ENCODE measurements at regions not wholly inside any gene's neighbourhood (a gene's known extent, or its start where the extent isn't known, plus 50 kb on each side); places are given as distances from the start of the nearest gene placed in this dataset.
"Not testable (repeated sequence)": the region's sequence is repeated elsewhere in the genome, so short reads cannot be mapped to it uniquely, and the experiment has no call there.

DNA sequence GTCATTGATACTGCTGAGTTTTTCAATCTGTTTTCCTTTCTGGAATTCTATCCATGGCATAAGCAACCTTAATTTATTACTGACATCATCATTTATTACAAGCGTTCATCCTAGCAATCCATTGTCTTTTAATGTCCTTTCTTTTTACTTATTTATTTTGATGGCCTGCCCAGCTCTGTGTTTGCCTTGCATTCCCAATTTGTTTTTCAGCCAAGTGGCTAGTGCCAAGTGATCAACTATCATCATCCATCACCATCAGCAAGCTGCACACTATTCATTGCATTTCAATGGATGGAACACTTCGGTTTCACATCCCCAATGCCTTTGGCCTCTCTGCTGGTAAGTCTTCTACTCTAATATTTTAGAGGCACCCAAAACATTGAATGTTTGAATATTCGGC is 831.7 kb upstream of the EPHA5 start:
- H3K4me1 ChIP-seq (ENCODE audit: control insufficient read depth, low read depth, low read length) = no peaks in the 10 kb centered on the region
- no peaks in the 10 kb centered on the region for H3K27me3 ChIP-seq (ENCODE audit: control insufficient read depth, insufficient read depth, low read length)
- no peak overlapping the region for H3K9ac ChIP-seq (ENCODE audit: low read length)
- H3K9me3 ChIP-seq (ENCODE audit: control insufficient read depth, low read depth, low read length) = no peaks in the 10 kb centered on the region
- no peak overlapping the region for H3K4me3 ChIP-seq (ENCODE audit: low read length)
- no peaks in the 10 kb centered on the region for H3K36me3 ChIP-seq (ENCODE audit: control insufficient read depth, low read depth, low read length)
- H3K27ac ChIP-seq (ENCODE audit: low read length) = no peak overlapping the region

DNA sequence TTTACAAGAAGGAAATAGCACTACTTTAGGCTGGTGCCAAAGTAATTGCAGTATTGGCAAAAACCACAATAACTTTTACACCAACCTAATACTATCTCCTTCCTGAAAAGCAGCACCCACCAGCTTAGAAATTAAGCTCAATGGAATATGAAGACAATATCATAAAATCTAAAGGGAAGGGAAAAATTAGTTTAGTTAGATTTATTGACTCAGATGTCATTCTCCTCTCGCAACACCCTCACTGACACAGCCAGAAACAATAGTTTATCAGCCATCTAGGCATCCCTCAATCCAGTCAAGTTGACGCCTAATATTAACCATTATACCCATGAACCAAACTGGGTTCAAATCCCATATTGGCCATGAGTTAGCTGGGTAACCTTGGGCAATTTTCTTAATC is 820.4 kb upstream of the EPHA5 start:
- Histone ChIP-seq H3K27ac (ENCODE audit: low read length) (no peak overlapping the region), H3K9ac (ENCODE audit: low read length) (no peak overlapping the region), H3K36me3 (ENCODE audit: control insufficient read depth, low read depth, low read length) (no peaks in the 10 kb centered on the region), H3K27me3 (ENCODE audit: control insufficient read depth, insufficient read depth, low read length) (no peaks in the 10 kb centered on the region), H3K4me1 (ENCODE audit: control insufficient read depth, low read depth, low read length) (no peaks in the 10 kb centered on the region), H3K9me3 (ENCODE audit: control insufficient read depth, low read depth, low read length) (no peaks in the 10 kb centered on the region), H3K4me3 (ENCODE audit: low read length) (no peak overlapping the region)

DNA sequence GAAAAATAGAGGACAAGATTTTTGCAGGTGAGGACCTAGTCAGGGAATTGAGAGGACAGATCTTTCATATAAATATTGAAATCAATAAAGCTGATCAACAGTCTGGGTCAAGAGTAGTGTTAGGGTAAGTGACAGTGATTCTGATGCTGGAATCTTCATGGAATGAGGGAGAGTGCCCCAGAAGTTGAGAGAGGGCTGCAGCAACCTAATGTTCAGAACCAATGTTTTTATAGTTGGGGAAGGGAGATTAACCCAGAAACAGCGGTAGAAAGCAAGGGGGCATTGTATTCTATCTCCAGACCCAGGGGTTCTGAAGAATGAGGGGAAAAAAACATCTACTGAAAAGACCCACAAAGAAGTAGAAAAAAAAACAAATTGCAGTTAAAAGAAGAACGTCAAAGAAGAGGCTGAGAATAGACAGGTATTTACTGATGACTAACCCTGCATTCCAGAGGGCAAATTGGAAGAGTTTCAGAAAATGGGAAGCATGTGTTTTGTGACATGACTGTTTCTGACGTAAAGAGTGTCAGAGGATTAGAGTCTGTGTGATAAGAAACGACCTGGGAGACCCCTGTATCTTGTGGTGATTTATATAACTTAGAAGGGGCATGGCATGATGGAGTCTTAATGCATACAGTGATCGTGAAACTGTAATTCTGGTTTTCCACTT is 819.6 kb upstream of the EPHA5 start:
- Histone ChIP-seq H3K36me3 (ENCODE audit: control insufficient read depth, low read depth, low read length) (no peaks in the 10 kb centered on the region), H3K27me3 (ENCODE audit: control insufficient read depth, insufficient read depth, low read length) (no peaks in the 10 kb centered on the region), H3K27ac (ENCODE audit: low read length) (no peak overlapping the region), H3K4me1 (ENCODE audit: control insufficient read depth, low read depth, low read length) (no peaks in the 10 kb centered on the region), H3K4me3 (ENCODE audit: low read length) (no peak overlapping the region), H3K9me3 (ENCODE audit: control insufficient read depth, low read depth, low read length) (no peaks in the 10 kb centered on the region), H3K9ac (ENCODE audit: low read length) (no peak overlapping the region)

DNA sequence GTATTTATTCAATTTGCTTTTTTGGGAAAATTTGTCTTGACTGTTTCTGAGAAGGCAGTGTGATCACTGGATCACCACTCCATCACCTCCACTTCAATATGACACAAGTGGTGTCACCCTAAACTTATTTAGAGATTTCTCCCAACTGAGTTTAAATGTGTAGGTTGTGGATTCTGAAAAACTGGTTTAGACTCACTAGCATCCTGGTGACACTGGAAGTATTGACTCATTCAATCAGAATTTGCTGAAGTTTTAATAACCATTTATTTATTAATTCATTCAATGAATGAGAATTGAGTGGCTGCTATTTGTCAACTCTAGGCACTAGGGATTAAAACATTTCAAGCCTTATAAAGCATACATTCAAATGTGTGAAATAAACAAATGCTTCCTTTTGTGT is 819.1 kb upstream of the EPHA5 start:
- Histone ChIP-seq H3K9ac (ENCODE audit: low read length) (no peak overlapping the region), H3K9me3 (ENCODE audit: control insufficient read depth, low read depth, low read length) (no peaks in the 10 kb centered on the region), H3K36me3 (ENCODE audit: control insufficient read depth, low read depth, low read length) (no peaks in the 10 kb centered on the region), H3K4me3 (ENCODE audit: low read length) (no peak overlapping the region), H3K4me1 (ENCODE audit: control insufficient read depth, low read depth, low read length) (no peaks in the 10 kb centered on the region), H3K27me3 (ENCODE audit: control insufficient read depth, insufficient read depth, low read length) (no peaks in the 10 kb centered on the region), H3K27ac (ENCODE audit: low read length) (no peak overlapping the region)

DNA sequence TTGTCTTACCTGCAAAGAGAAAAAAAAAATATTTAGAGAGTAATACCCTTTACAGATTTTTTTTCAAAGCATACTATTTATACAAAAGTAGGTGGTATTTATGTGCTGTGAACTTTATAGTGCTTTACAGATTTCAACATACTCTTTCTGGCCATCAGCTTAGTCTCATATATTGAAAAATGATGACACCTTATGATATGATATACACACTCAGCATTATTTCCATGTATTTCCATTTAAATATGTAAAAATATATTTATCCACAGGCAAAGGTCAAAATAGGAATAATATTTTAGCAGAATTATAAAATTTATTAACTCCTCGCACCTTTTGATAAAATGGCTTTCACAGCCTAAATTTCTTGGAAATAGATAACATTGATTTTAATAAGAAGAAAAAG is 815.8 kb upstream of the EPHA5 start:
- H3K4me1 ChIP-seq (ENCODE audit: control insufficient read depth, low read depth, low read length) = no peaks in the 10 kb centered on the region
- no peak overlapping the region for H3K27ac ChIP-seq (ENCODE audit: low read length)
- no peaks in the 10 kb centered on the region for H3K36me3 ChIP-seq (ENCODE audit: control insufficient read depth, low read depth, low read length)
- H3K9ac ChIP-seq (ENCODE audit: low read length) = no peak overlapping the region
- H3K4me3 ChIP-seq (ENCODE audit: low read length) = no peak overlapping the region
- no peaks in the 10 kb centered on the region for H3K9me3 ChIP-seq (ENCODE audit: control insufficient read depth, low read depth, low read length)
- H3K27me3 ChIP-seq (ENCODE audit: control insufficient read depth, insufficient read depth, low read length) = no peaks in the 10 kb centered on the region

DNA sequence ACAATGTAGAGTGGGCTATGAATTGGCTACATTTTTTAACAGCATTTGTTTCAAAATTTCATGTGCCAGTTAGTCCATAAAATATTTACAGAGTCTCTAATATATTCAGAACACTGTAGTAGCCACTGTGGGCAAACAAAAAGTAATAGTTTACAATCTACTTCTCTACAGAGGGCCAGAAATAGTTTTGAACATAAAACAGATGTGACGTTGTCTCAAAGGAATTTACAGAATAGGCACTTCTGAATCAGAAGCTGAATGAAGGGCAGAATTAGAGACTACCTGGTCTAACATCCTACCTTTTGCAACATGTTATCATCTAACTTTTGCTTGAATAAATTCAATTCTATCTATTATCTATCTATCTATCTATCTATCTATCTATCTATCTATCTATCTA is 811.9 kb upstream of the EPHA5 start:
- H3K27ac ChIP-seq (ENCODE audit: low read length) = no peak overlapping the region
- H3K4me3 ChIP-seq (ENCODE audit: low read length) = no peak overlapping the region
- no peaks in the 10 kb centered on the region for H3K9me3 ChIP-seq (ENCODE audit: control insufficient read depth, low read depth, low read length)
- H3K9ac ChIP-seq (ENCODE audit: low read length) = no peak overlapping the region
- no peaks in the 10 kb centered on the region for H3K27me3 ChIP-seq (ENCODE audit: control insufficient read depth, insufficient read depth, low read length)
- H3K4me1 ChIP-seq (ENCODE audit: control insufficient read depth, low read depth, low read length) = no peaks in the 10 kb centered on the region
- no peaks in the 10 kb centered on the region for H3K36me3 ChIP-seq (ENCODE audit: control insufficient read depth, low read depth, low read length)

DNA sequence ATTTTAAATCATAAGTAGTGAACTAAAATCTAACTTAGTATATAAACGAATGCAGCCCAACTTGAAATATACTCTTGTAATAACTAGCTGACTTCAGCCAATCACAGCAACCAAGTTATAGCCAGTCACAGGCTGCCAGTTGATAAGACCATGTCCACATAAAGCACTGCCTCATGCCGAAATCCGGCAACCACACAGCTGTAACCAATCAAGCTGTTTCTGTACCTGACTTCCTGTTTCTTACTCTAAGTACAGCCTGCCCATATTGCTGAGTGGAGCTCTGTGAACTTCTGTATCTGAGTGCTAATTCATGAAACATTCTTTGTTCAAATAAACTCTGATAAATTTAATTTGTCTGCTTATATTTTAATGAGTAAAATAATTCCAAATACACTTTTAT is 805.3 kb upstream of the EPHA5 start:
- Histone ChIP-seq H3K9ac (ENCODE audit: low read length) (no peak overlapping the region), H3K9me3 (ENCODE audit: control insufficient read depth, low read depth, low read length) (no peaks in the 10 kb centered on the region)

DNA sequence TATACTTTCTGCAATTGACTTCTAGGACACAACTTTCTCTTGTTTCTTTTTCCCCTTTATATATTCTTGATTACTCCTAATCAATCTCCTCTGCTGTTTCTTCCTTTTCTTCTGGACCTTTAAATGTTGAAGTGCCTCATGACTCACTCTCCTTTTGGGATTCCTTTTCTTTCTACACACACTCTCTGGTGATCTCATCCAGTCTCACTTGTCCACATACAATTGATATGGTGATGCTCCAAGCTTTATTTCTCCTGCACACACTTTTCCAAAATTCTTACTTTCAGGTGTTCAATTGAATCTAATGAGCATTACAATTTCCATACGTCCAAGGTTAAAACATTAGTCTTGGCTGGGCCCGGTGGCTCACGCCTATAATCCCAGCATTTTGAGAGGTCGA is 794.8 kb upstream of the EPHA5 start:
- H3K27me3 ChIP-seq (ENCODE audit: control insufficient read depth, insufficient read depth, low read length) = no peaks in the 10 kb centered on the region
- no peaks in the 10 kb centered on the region for H3K36me3 ChIP-seq (ENCODE audit: control insufficient read depth, low read depth, low read length)
- no peaks in the 10 kb centered on the region for H3K9me3 ChIP-seq (ENCODE audit: control insufficient read depth, low read depth, low read length)
- no peak overlapping the region for H3K4me3 ChIP-seq (ENCODE audit: low read length)
- no peak overlapping the region for H3K9ac ChIP-seq (ENCODE audit: low read length)
- no peaks in the 10 kb centered on the region for H3K4me1 ChIP-seq (ENCODE audit: control insufficient read depth, low read depth, low read length)
- H3K27ac ChIP-seq (ENCODE audit: low read length) = no peak overlapping the region

More for the DNA sequence above, 805.3 kb upstream of the EPHA5 start:
- Histone ChIP-seq H3K36me3 (ENCODE audit: control insufficient read depth, low read depth, low read length) (no peaks in the 10 kb centered on the region), H3K4me3 (ENCODE audit: low read length) (no peak overlapping the region), H3K27me3 (ENCODE audit: control insufficient read depth, insufficient read depth, low read length) (no peaks in the 10 kb centered on the region), H3K27ac (ENCODE audit: low read length) (no peak overlapping the region), H3K4me1 (ENCODE audit: control insufficient read depth, low read depth, low read length) (no peaks in the 10 kb centered on the region)

DNA sequence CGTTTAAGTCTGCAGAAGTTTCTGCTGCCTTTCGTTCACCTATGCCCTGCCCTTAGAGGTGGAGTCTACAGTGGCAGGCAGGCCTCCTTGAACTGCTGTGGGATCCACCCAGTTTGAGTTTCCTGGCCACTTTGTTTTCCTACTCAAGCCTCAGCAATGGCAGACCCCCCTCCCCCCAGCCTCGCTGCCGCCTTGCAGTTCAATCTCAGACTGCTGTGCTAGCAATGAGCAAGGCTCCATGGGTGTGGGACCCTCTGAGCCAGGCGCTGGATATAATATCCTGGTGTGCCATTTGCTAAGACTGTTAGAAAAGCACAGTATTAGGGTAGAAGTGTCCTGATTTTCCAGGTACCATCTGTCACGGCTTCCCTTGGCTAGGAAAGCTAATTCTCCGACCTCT is 792.6 kb upstream of the EPHA5 start:
- H3K36me3 ChIP-seq (ENCODE audit: control insufficient read depth, low read depth, low read length); H3K9ac ChIP-seq (ENCODE audit: low read length); H3K9me3 ChIP-seq (ENCODE audit: control insufficient read depth, low read depth, low read length); H3K4me1 ChIP-seq (ENCODE audit: control insufficient read depth, low read depth, low read length); H3K4me3 ChIP-seq (ENCODE audit: low read length); H3K27ac ChIP-seq (ENCODE audit: low read length); H3K27me3 ChIP-seq (ENCODE audit: control insufficient read depth, insufficient read depth, low read length): not testable (repeated sequence)

DNA sequence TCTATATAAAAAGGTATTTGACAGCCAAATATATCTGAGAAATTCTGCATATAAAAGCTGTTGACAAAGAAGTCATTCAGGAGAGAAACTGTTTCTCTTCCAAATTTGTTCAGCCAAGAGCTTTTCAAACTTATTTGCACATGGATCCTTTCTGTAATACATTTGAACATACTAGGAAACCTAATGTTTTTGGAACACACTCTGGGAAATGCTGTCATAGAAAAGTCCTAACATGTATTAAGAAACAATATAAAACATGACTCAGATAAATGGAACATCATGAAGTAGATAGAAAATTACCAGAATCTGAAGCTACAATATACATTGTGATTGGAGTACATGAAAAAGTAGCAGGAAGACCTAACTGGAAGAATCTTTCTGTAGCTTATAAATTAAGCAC is 781.5 kb upstream of the EPHA5 start:
- no peak overlapping the region for H3K9ac ChIP-seq (ENCODE audit: low read length)
- no peaks in the 10 kb centered on the region for H3K27me3 ChIP-seq (ENCODE audit: control insufficient read depth, insufficient read depth, low read length)
- H3K36me3 ChIP-seq (ENCODE audit: control insufficient read depth, low read depth, low read length) = no peaks in the 10 kb centered on the region
- H3K4me1 ChIP-seq (ENCODE audit: control insufficient read depth, low read depth, low read length) = no peaks in the 10 kb centered on the region
- H3K9me3 ChIP-seq (ENCODE audit: control insufficient read depth, low read depth, low read length) = no peaks in the 10 kb centered on the region
- no peak overlapping the region for H3K27ac ChIP-seq (ENCODE audit: low read length)
- H3K4me3 ChIP-seq (ENCODE audit: low read length) = no peak overlapping the region

DNA sequence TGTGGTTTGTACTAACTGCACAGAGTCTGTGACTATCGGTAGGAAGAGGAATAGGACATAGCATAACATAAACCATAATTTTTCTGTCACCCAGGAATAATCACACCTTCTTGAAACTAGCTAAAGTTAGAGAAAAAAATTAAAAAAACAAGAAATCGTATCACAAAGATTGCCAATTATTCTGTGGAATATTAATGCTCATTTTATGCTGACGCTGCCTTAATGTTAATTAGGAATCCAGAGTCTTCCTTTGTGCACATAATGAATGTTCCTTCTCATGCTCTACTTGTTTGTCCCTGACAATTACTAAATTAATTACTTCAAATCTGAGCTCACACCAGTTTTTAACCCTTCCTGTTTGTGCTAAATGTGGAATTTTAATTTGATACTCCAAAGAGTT is 772.7 kb upstream of the EPHA5 start:
- no peaks in the 10 kb centered on the region for H3K27me3 ChIP-seq (ENCODE audit: control insufficient read depth, insufficient read depth, low read length)
- peaks cover 3% of the 10 kb centered on the region for H3K4me1 ChIP-seq (ENCODE audit: control insufficient read depth, low read depth, low read length)
- H3K9me3 ChIP-seq (ENCODE audit: control insufficient read depth, low read depth, low read length) = no peaks in the 10 kb centered on the region
- no peak overlapping the region for H3K4me3 ChIP-seq (ENCODE audit: low read length)
- H3K36me3 ChIP-seq (ENCODE audit: control insufficient read depth, low read depth, low read length) = no peaks in the 10 kb centered on the region
- no peak overlapping the region for H3K9ac ChIP-seq (ENCODE audit: low read length)
- H3K27ac ChIP-seq (ENCODE audit: low read length) = no peak overlapping the region

DNA sequence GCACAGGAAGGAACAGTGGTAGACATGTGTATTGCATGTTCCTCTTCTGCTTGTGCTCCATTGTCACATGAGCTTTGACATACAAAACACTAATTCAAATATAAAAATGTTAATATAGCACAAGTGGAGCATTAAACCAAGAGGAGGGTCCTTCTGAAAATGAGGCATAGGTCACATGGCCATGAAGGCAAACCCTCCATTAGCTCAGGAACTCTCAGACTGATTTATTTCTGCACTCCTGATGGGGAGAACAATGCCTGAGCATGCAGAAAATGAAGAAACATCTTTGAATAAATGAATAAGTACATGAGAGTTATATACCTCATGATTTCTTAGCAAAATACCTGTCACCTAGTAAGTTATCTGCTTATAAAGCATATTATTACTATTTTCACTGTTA is 769.2 kb upstream of the EPHA5 start:
- Histone ChIP-seq H3K9ac (ENCODE audit: low read length) (no peak overlapping the region), H3K4me1 (ENCODE audit: control insufficient read depth, low read depth, low read length) (peaks cover 3% of the 10 kb centered on the region), H3K27me3 (ENCODE audit: control insufficient read depth, insufficient read depth, low read length) (no peaks in the 10 kb centered on the region), H3K27ac (ENCODE audit: low read length) (no peak overlapping the region), H3K36me3 (ENCODE audit: control insufficient read depth, low read depth, low read length) (no peaks in the 10 kb centered on the region), H3K9me3 (ENCODE audit: control insufficient read depth, low read depth, low read length) (no peaks in the 10 kb centered on the region), H3K4me3 (ENCODE audit: low read length) (no peak overlapping the region)

Measured in iPS-18a (cell line).